ENCODE measurements at regions not wholly inside any gene's neighbourhood (a gene's known extent, or its start where the extent isn't known, plus 50 kb on each side); places are given as distances from the start of the nearest gene placed in this dataset.
"Not testable (repeated sequence)": the region's sequence is repeated elsewhere in the genome, so short reads cannot be mapped to it uniquely, and the experiment has no call there.

DNA sequence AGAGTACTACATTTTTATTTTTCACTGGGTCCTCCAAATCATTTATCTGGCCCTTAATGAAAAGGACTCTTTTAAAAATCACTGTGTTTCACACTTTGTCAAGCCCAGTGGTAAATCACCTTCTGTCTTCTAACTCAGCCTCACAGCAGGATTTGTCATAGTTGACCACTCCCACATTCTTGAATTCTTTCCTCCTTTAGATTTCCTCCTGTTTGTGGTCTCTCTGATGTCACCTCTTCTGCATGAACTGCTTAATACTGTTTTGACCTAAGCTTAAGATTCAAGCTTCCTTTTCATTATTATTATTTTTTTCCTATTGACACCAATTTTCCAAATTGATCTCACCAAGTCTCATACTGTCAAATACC is 899.8 kb upstream of the MIR17HG start:
- ChIA-PET POLR2A (no interaction called here), CTCF (no interaction called here)
- no peak overlapping the region for H3K4me3 Mint-ChIP-seq
- intact Hi-C loops (cut with micrococcal nuclease), result no loop called here
- H3K27me3 Mint-ChIP-seq, result no peaks in the 10 kb centered on the region
- DNase-seq, result no peak
- H3K9me3 Mint-ChIP-seq, result peaks cover 18% of the 10 kb centered on the region
- no peak overlapping the region for H3K27ac Mint-ChIP-seq
- no peaks in the 10 kb centered on the region for H3K4me1 Mint-ChIP-seq (ENCODE audit: low read depth)
- no peaks in the 10 kb centered on the region for H3K36me3 Mint-ChIP-seq

DNA sequence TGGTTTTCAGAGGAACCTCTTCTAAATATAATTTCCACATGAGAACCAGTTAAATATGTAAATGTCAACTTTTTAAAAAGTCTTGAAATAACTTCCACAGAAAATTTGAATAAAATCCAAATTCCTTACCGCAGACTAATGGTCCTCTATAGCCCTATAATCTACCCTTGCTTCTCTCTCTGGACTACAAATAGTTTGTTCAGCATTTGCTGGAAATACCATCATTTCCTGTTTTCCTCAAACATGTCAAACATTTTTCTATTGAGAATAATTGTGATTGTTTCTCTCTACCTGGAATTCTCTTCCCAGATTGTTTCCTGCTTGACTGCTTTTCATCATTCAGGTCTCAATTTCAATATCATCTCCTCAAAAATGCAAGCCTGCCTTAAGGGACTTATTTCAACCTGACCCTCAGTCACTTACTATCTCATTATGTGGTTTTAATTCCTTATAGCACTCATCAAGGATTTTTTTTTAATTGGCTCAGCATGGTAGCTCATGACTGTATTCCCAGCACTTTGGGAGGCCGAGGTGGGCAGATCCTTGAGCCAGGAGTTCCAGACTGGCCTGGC is 898.9 kb upstream of the MIR17HG start:
- DNase-seq, result no peak
- no peaks in the 10 kb centered on the region for H3K27me3 Mint-ChIP-seq
- no peaks in the 10 kb centered on the region for H3K4me1 Mint-ChIP-seq (ENCODE audit: low read depth)
- POLR2A ChIA-PET, result no interaction called here
- H3K27ac Mint-ChIP-seq, result no peak overlapping the region
- H3K4me3 Mint-ChIP-seq, result no peak overlapping the region
- CTCF ChIA-PET, result no interaction called here
- no peaks in the 10 kb centered on the region for H3K36me3 Mint-ChIP-seq
- intact Hi-C loops (cut with micrococcal nuclease), result no loop called here
- peaks cover 21% of the 10 kb centered on the region for H3K9me3 Mint-ChIP-seq

DNA sequence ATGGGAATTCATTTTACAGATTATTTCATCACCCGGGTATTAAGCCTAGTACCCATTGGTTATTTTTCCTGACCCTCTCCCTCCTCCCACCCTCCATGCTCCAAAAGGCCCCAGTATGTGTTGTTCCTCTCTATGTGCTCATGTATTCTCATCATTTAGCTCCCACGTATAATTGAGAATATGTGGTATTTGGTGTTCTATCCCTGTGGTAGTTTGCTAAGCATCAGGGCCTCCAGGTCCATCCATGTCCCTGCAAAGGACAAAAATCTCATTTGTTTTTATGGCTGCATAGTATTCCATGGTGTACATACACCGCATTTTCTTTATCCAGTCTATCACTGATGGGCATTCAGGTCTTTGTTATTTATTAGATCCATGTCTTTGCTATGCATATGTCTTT is 894.1 kb upstream of the MIR17HG start:
- H3K27ac Mint-ChIP-seq, result no peak overlapping the region
- H3K4me1 Mint-ChIP-seq (ENCODE audit: low read depth), result no peaks in the 10 kb centered on the region
- peaks cover 14% of the 10 kb centered on the region for H3K9me3 Mint-ChIP-seq
- intact Hi-C loops (cut with micrococcal nuclease), result no loop called here
- POLR2A ChIA-PET, result no interaction called here
- no peaks in the 10 kb centered on the region for H3K36me3 Mint-ChIP-seq
- no peak for DNase-seq
- CTCF ChIA-PET, result interaction anchor here (0.6 kb wide), 1 partner anchor 582 kb away, joined by 3 read pairs; no protein-coding TSS in a partner anchor
- H3K4me3 Mint-ChIP-seq, result no peak overlapping the region
- H3K27me3 Mint-ChIP-seq, result no peaks in the 10 kb centered on the region

DNA sequence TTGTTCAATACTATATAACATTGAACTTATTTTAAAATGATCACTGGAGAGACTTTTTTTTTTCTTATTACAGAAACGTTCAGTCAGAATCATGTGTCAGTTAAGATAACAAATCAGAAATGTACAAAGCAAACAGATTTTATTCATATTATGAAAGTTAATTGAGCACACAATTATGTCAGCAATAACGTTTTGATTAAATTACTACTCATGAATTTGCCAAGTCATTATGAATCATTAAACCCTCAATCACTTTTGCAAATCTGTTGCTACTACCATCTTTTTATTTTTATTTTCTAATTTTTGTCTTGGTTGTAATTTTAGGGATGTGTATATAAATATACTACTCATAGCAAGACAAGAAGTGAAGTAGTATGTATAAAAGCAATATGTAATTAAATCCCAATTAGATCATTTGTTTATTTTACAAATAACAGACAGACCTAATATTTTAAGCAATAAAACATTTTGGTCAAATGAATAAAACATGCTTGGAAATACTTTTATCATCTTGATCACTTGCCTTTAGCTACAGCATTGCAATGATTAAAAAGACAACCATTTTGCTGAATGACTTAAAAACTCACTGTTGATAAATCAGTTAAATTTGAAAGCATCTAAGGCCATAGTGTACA is 893.4 kb upstream of the MIR17HG start:
- Mint-ChIP-seq H3K27me3 (no peaks in the 10 kb centered on the region), H3K36me3 (no peaks in the 10 kb centered on the region), H3K27ac (no peak overlapping the region)

DNA sequence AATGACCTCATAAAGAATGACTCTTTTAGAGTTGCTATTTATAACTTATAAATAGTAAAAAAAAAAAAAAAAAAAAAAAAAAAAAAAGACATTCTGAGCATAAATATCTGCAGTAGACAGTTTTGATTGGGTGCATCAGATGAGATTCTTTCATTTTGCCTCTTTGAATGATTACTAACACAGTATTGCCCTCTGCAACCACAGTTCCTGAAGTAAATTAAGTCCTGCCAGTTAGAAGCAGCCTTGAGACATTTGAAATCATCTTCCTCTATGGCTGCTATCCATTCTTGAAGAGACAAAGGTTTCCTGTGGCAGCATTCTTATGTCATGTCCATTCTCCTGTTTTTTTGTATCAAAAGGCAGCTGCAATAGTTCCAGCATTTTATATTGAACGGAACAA is 892.4 kb upstream of the MIR17HG start:
- Mint-ChIP-seq H3K36me3 (no peaks in the 10 kb centered on the region), H3K27me3 (no peaks in the 10 kb centered on the region), H3K27ac (no peak overlapping the region), H3K4me3 (no peak overlapping the region), H3K4me1 (ENCODE audit: low read depth) (no peaks in the 10 kb centered on the region), H3K9me3 (peaks cover 9% of the 10 kb centered on the region)
- DNase-seq, result no peak
- CTCF ChIA-PET, result no interaction called here
- intact Hi-C loops (cut with micrococcal nuclease), result no loop called here
- POLR2A ChIA-PET, result no interaction called here

More for the DNA sequence above, 893.4 kb upstream of the MIR17HG start:
- Mint-ChIP-seq H3K4me3 (no peak overlapping the region), H3K9me3 (peaks cover 9% of the 10 kb centered on the region), H3K4me1 (ENCODE audit: low read depth) (no peaks in the 10 kb centered on the region)
- POLR2A ChIA-PET, result no interaction called here
- no peak for DNase-seq
- intact Hi-C loops (cut with micrococcal nuclease), result no loop called here
- CTCF ChIA-PET, result no interaction called here

DNA sequence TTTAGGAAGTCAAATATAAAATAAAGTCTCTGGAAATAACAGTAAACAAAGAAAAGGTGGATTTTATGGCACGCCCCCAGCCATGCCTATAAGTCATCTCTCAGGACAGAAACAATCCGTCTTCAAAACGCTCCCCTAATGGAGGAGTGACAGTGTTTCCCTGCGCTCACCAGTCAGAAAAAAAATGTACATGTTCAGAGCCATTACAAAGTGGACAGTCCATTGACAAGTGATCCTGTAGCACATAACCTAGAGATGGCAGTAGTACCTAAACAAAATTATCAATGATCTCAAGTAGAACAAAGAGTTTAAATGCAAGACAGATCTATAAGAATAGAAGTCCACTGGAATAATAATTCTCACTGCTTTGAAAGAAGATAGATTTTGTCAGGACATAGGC is 891.7 kb upstream of the MIR17HG start:
- CTCF ChIA-PET, result no interaction called here
- Mint-ChIP-seq H3K4me3 (no peak overlapping the region), H3K36me3 (no peaks in the 10 kb centered on the region), H3K4me1 (ENCODE audit: low read depth) (no peaks in the 10 kb centered on the region), H3K27me3 (no peaks in the 10 kb centered on the region), H3K27ac (no peak overlapping the region), H3K9me3 (peaks cover 11% of the 10 kb centered on the region)
- DNase-seq, result no peak
- POLR2A ChIA-PET, result no interaction called here
- intact Hi-C loops (cut with micrococcal nuclease), result no loop called here

DNA sequence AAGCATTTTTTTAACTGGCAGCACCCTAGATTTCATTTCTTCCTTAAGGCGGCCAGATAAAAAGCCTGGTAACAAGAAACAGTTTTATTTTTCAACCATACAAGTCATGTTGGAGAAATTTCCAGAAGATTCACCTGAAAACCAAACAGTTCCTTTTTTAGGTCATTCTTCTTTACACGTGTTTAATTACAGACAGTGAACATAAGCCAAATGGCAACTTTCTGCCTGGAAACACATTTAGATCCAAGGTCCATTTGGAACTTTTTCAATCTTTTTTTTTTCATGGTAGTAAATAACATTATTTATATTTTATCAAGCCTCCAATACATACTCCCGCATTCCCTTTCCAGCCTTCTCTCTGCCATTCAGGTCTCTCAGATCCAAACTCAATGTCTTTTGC is 886.1 kb upstream of the MIR17HG start:
- POLR2A ChIA-PET, result no interaction called here
- H3K27me3 Mint-ChIP-seq, result no peaks in the 10 kb centered on the region
- no peak overlapping the region for H3K4me3 Mint-ChIP-seq
- DNase-seq, result no peak
- CTCF ChIA-PET, result no interaction called here
- H3K4me1 Mint-ChIP-seq (ENCODE audit: low read depth), result no peaks in the 10 kb centered on the region
- H3K9me3 Mint-ChIP-seq, result peaks cover 7% of the 10 kb centered on the region
- no peaks in the 10 kb centered on the region for H3K36me3 Mint-ChIP-seq
- no peak overlapping the region for H3K27ac Mint-ChIP-seq
- intact Hi-C loops (cut with micrococcal nuclease), result no loop called here

DNA sequence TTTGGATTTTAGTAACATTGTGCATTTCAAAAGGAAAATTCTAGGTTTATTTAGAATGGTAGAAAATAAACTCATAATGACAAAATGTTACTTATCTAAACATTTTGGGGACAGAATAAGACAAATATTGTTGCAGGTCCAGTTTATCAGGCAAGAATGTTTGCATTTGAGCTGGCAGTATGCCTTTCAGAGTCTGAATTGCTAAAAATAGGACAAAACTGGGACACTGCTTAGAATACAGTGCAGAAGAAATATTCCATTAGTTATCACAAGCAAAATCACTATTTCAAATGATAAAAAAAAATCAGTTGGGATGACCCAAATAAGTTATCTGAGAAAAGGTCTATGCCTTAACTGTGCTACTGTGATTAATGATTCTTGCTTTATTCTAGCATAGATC is 870.3 kb upstream of the MIR17HG start:
- H3K9me3 Mint-ChIP-seq, result peaks cover 9% of the 10 kb centered on the region
- no peak for DNase-seq
- POLR2A ChIA-PET, result no interaction called here
- no peaks in the 10 kb centered on the region for H3K4me1 Mint-ChIP-seq (ENCODE audit: low read depth)
- no peak overlapping the region for H3K4me3 Mint-ChIP-seq
- intact Hi-C loops (cut with micrococcal nuclease), result no loop called here
- CTCF ChIA-PET, result no interaction called here
- H3K27me3 Mint-ChIP-seq, result no peaks in the 10 kb centered on the region
- no peaks in the 10 kb centered on the region for H3K36me3 Mint-ChIP-seq
- no peak overlapping the region for H3K27ac Mint-ChIP-seq

DNA sequence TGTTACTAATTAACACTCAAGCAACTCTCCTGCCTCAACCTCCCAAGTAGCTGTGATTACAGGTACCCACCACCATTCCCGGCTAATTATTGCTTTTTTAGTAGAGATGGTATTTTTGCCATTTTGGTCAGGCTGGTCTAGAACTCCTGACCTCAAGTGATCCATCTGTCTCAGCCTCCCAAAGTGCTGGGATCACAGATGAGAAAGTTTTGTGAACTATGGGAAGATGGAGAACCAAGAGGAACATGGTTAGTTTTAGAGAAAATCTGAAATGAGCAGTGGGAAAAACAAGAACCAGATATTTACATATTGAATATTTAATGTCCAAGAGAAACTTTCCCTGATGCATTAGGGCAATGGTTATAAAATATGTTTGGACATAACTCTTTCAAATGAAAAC is 863.6 kb upstream of the MIR17HG start:
- ChIA-PET CTCF (no interaction called here), POLR2A (no interaction called here)
- H3K27ac Mint-ChIP-seq, result no peak overlapping the region
- no peak for DNase-seq
- intact Hi-C loops (cut with micrococcal nuclease), result no loop called here
- H3K4me3 Mint-ChIP-seq, result no peak overlapping the region
- peaks cover 9% of the 10 kb centered on the region for H3K9me3 Mint-ChIP-seq
- H3K36me3 Mint-ChIP-seq, result no peaks in the 10 kb centered on the region
- H3K4me1 Mint-ChIP-seq (ENCODE audit: low read depth), result no peaks in the 10 kb centered on the region
- H3K27me3 Mint-ChIP-seq, result no peaks in the 10 kb centered on the region

DNA sequence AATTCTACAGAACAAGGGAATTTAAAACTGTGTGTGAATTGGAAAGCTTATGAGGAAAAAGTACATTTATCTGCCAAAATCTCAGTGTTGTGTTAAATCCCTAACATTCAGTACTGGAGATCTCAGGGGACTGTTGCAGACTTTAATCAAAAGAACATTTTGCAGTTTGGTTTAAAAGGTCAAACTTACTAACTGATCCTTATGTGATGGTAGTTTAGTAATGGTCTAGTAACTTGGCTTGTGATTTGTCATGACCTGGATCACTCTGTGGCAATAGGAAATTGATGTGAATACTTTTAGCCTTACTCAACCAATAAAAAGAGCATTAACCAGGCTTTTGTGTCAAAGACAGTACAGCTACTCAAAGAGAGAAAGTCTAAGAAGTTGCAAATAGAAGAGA is 862.1 kb upstream of the MIR17HG start:
- Mint-ChIP-seq H3K4me1 (ENCODE audit: low read depth) (no peaks in the 10 kb centered on the region), H3K36me3 (no peaks in the 10 kb centered on the region), H3K4me3 (no peak overlapping the region), H3K27me3 (no peaks in the 10 kb centered on the region), H3K9me3 (peaks cover 9% of the 10 kb centered on the region), H3K27ac (no peak overlapping the region)
- ChIA-PET POLR2A (no interaction called here), CTCF (no interaction called here)
- no peak for DNase-seq
- intact Hi-C loops (cut with micrococcal nuclease), result no loop called here

DNA sequence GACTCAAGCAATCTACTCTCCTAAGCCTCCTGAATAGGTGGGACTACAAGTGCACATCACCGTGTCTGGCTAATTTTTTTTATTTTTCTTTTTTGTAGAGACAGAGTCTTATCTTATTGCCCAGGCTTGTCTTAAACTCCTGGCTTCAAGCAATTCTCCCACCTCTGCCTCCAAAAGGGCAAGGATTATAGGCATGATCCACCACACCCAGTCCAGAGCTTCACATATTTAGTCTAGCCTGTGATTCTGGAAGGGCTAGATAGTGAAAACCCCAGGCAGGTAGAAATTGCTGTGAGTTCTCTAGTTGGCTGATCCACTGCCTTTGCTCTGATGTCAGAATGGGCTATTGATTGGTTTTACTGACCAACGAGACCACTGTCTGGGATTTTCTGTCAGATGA is 854.6 kb upstream of the MIR17HG start:
- Mint-ChIP-seq H3K4me1 (ENCODE audit: low read depth) (no peaks in the 10 kb centered on the region), H3K27ac (no peak overlapping the region), H3K27me3 (no peaks in the 10 kb centered on the region), H3K4me3 (no peak overlapping the region), H3K36me3 (no peaks in the 10 kb centered on the region), H3K9me3 (peaks cover 17% of the 10 kb centered on the region)
- DNase-seq, result no peak
- intact Hi-C loops (cut with micrococcal nuclease), result no loop called here
- ChIA-PET CTCF (no interaction called here), POLR2A (no interaction called here)

DNA sequence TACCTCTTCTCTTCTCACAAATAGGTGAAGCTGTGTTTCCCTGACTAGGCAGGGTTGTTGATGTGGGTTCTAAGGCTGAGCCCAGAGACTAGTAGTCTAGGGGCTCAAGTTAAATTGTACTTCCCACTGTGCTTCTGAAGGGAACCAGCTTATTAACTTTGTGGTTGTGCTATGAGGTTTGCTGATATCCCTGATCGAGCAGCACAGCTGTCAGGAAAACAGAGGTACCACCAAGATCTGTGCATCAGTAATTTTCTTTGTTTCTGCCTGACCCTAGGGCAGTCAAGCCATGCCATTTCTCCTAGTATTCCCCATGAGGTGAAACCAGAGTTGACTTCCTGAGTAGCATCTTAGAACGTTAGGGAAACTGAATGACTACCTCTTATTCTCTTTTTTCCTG is 853.8 kb upstream of the MIR17HG start:
- Mint-ChIP-seq H3K9me3 (peaks cover 17% of the 10 kb centered on the region), H3K36me3 (no peaks in the 10 kb centered on the region), H3K27ac (no peak overlapping the region), H3K27me3 (no peaks in the 10 kb centered on the region), H3K4me3 (no peak overlapping the region), H3K4me1 (ENCODE audit: low read depth) (no peaks in the 10 kb centered on the region)
- ChIA-PET POLR2A (no interaction called here), CTCF (no interaction called here)
- no peak for DNase-seq
- intact Hi-C loops (cut with micrococcal nuclease), result no loop called here

DNA sequence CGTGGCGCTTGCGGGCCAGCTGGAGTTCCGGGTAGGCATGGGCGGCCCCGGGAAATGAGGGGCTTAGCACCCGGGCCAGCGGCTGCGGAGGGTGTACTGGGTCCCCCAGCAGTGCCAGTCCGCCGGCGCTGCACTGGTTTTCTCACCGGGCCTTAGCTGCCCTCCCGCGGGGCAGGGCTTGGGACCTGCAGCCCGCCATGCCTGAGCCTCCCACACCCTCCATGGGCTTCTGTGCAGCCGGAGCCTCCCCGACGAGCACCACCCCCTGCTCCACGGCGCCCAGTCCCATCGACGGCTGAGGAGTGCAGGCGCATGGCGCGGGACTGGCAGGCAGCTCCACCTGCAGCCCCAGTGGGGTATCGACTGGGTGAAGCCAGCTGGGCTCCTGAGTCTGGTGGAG is 852.6 kb upstream of the MIR17HG start:
- peaks cover 17% of the 10 kb centered on the region for H3K9me3 Mint-ChIP-seq
- H3K27ac Mint-ChIP-seq; H3K27me3 Mint-ChIP-seq; CTCF ChIA-PET; H3K4me1 Mint-ChIP-seq (ENCODE audit: low read depth); DNase-seq; intact Hi-C loops (cut with micrococcal nuclease); H3K36me3 Mint-ChIP-seq; H3K4me3 Mint-ChIP-seq: not testable (repeated sequence)
- POLR2A ChIA-PET, result interaction anchor here (0.7 kb wide), 1 partner anchor 22 kb away, joined by 3 read pairs; no protein-coding TSS in a partner anchor
